Gastrocnemius medialis (tissue), 4 donors: ENCODE measurements at regions not wholly inside any gene's neighbourhood (a gene's known extent, or its start where the extent isn't known, plus 50 kb on each side); places are given as distances from the start of the nearest gene placed in this dataset.

Experiments
- CTCF ChIP-seq, 5 experiments: fragments of 450-650 bp in 3 of 5; fragments of 200-600 bp in 2 of 5; sonication (generic) in 2 of 5; IDR thresholded peaks in 4 of 5; conservative IDR thresholded peaks in 1 of 5; 1 replicate in 4 of 5; 2 replicates in 1 of 5; pipeline ENCODE4 v1.5.1; 2016 to 2019; ENCODE audit warnings: antibody characterized with exemption in 5 of 5, mild to moderate bottlenecking in 3 of 5, moderate library complexity in 3 of 5
- POLR2A ChIP-seq, 2 donors: fragments of 450-650 bp; IDR thresholded peaks; one replicate each; pipeline ENCODE4 v1.6.1; 2017; ENCODE audit warnings: antibody characterized with exemption in 2 of 2, mild to moderate bottlenecking in 2 of 2, moderate library complexity in 2 of 2

GRCh38 chr1:4086921-4087320 is 186.8 kb upstream of the C1orf174 start:
- no peak for TF ChIP-seq CTCF (IDR thresholded peaks at IDR 0.05 in 4 of 5, conservative IDR thresholded peaks at IDR 0.05 in 1 of 5)
- no peak for TF ChIP-seq POLR2A (IDR thresholded peaks at IDR 0.05)
